Tibial nerve (tissue), 4 donors: ENCODE measurements at regions not wholly inside any gene's neighbourhood (a gene's known extent, or its start where the extent isn't known, plus 50 kb on each side); places are given as distances from the start of the nearest gene placed in this dataset.

Experiments
- DNase-seq, 2 donors: peaks; one replicate each; pipeline ENCODE4 v3.0.0-alpha.2; 2019; ENCODE audit warnings: low spot score in 2 of 2
- H3K27ac ChIP-seq, 4 donors: fragments of 200-600 bp; sonication (generic) in 3 of 4; one replicate each; pipeline ENCODE4 v1.5.1; 2017 to 2019; ENCODE audit warnings: mild to moderate bottlenecking in 1 of 4
- H3K27me3 ChIP-seq, 2 donors: fragments of 200-600 bp; sonication (generic) in 1 of 2; one replicate each; pipeline versions ENCODE4 v1.5.1 to v1.6.0; 2017 to 2019
- H3K36me3 ChIP-seq, 3 donors: fragments of 200-600 bp; sonication (generic); one replicate each; pipeline ENCODE4 v1.5.1; 2018 to 2019
- H3K4me1 ChIP-seq, 4 donors: fragments of 200-600 bp; sonication (generic) in 3 of 4; one replicate each; pipeline ENCODE4 v1.5.1; 2017 to 2019
- H3K4me3 ChIP-seq, 4 donors: fragments of 200-600 bp; sonication (generic) in 3 of 4; one replicate each; pipeline ENCODE4 v1.5.1; 2017 to 2019; ENCODE audit warnings: mild to moderate bottlenecking in 1 of 4, moderate library complexity in 1 of 4
- H3K9me3 ChIP-seq, 4 donors: fragments of 200-600 bp; sonication (generic) in 3 of 4; one replicate each; pipeline ENCODE4 v1.5.1; 2017 to 2019
- CTCF ChIP-seq, 5 experiments: fragments of 200-600 bp in 3 of 5; fragments of 450-650 bp in 2 of 5; sonication (generic) in 3 of 5; IDR thresholded peaks; one replicate each; pipeline ENCODE4 v1.5.1; 2016 to 2019; ENCODE audit warnings: antibody characterized with exemption in 5 of 5, mild to moderate bottlenecking in 3 of 5, moderate library complexity in 2 of 5
- EP300 ChIP-seq, 2 donors: sonication (generic); formaldehyde crosslinking; IDR thresholded peaks; one replicate each; pipeline ENCODE4 v1.6.1; 2017; ENCODE audit warnings: antibody characterized with exemption in 2 of 2, mild to moderate bottlenecking in 1 of 2
- POLR2A ChIP-seq, 2 donors: fragments of 450-650 bp; IDR thresholded peaks; one replicate each; pipeline ENCODE4 v1.6.1; 2017; ENCODE audit warnings: antibody characterized with exemption in 2 of 2, mild to moderate bottlenecking in 2 of 2, moderate library complexity in 2 of 2
- WGBS, 2 donors: methylation state at CpG; one replicate each; pipeline ENCODE4 v1.1.5; 2018; 5-methylcytosine and 5-hydroxymethylcytosine counted together

GRCh38 chr2:105691947-105692390 lies 52.7 kb upstream of the NCK2 start:
- no peak overlapping the region for H3K27ac ChIP-seq
- H3K36me3 ChIP-seq, result no peaks in the 10 kb centered on the region
- TF ChIP-seq EP300 (IDR thresholded peaks at IDR 0.05) (no peak), CTCF (IDR thresholded peaks at IDR 0.05) (no peak), POLR2A (IDR thresholded peaks at IDR 0.05) (no peak)
- peaks cover 0 to 9% (median 0%) of the 10 kb centered on the region in 4 donors for H3K4me1 ChIP-seq
- no peak for DNase-seq
- 59 to 72% methylated on average over 5 of the region's 5 CpGs for WGBS, 2 donors
- H3K27me3 ChIP-seq, result no peaks in the 10 kb centered on the region
- H3K9me3 ChIP-seq, result no peaks in the 10 kb centered on the region
- no peak overlapping the region for H3K4me3 ChIP-seq

- Histone ChIP-seq H3K36me3 (no peaks in the 10 kb centered on the region), H3K27me3 (no peaks in the 10 kb centered on the region), H3K4me3 (no peak overlapping the region), H3K9me3 (no peaks in the 10 kb centered on the region), H3K27ac (no peak overlapping the region), H3K4me1 (peaks cover 0 to 4% (median 0%) of the 10 kb centered on the region in 4 donors)
- no peak for TF ChIP-seq CTCF (IDR thresholded peaks at IDR 0.05)
- TF ChIP-seq EP300 (IDR thresholded peaks at IDR 0.05), result no peak
- TF ChIP-seq POLR2A (IDR thresholded peaks at IDR 0.05), result no peak
- DNase-seq, result no peak
- WGBS, 2 donors, result 94 to 97% methylated on average over 4 of the region's 4 CpGs
These were observed 54.1 kb upstream of the NCK2 start for GRCh38 chr2:105690566-105690965.

GRCh38 chr2:105689484-105689883 lies 55.2 kb upstream of the NCK2 start:
- Histone ChIP-seq H3K4me3 (no peak overlapping the region), H3K36me3 (no peaks in the 10 kb centered on the region), H3K27me3 (no peaks in the 10 kb centered on the region), H3K9me3 (no peaks in the 10 kb centered on the region), H3K4me1 (peaks cover 0 to 4% (median 0%) of the 10 kb centered on the region in 4 donors), H3K27ac (no peak overlapping the region)
- WGBS, 2 donors, result 88 to 93% methylated on average over 7 of the region's 7 CpGs
- DNase-seq, result no peak
- no peak for TF ChIP-seq CTCF (IDR thresholded peaks at IDR 0.05)
- TF ChIP-seq POLR2A (IDR thresholded peaks at IDR 0.05), result no peak
- no peak for TF ChIP-seq EP300 (IDR thresholded peaks at IDR 0.05)

GRCh38 chr2:105688946-105689345 lies 55.8 kb upstream of the NCK2 start:
- no peak for DNase-seq
- H3K36me3 ChIP-seq, result no peaks in the 10 kb centered on the region
- H3K4me3 ChIP-seq, result no peak overlapping the region
- H3K9me3 ChIP-seq, result no peaks in the 10 kb centered on the region
- no peak overlapping the region for H3K27ac ChIP-seq
- 89 to 90% methylated on average over 13 of the region's 13 CpGs for WGBS, 2 donors
- H3K4me1 ChIP-seq, result peaks cover 0 to 4% (median 0%) of the 10 kb centered on the region in 4 donors
- H3K27me3 ChIP-seq, result no peaks in the 10 kb centered on the region
- TF ChIP-seq EP300 (IDR thresholded peaks at IDR 0.05), result no peak
- no peak for TF ChIP-seq POLR2A (IDR thresholded peaks at IDR 0.05)
- TF ChIP-seq CTCF (IDR thresholded peaks at IDR 0.05), result no peak

GRCh38 chr2:105686588-105686987 lies 58.1 kb upstream of the NCK2 start:
- no peak for TF ChIP-seq CTCF (IDR thresholded peaks at IDR 0.05)
- no peak for TF ChIP-seq POLR2A (IDR thresholded peaks at IDR 0.05)
- TF ChIP-seq EP300 (IDR thresholded peaks at IDR 0.05), result no peak
- no peak for DNase-seq
- WGBS, 2 donors, result 70 to 72% methylated on average over 5 of the region's 5 CpGs

More at GRCh38 chr2:105686588-105686987, 58.1 kb upstream of the NCK2 start:
- Histone ChIP-seq H3K4me3 (no peak overlapping the region), H3K27me3 (no peaks in the 10 kb centered on the region), H3K9me3 (no peaks in the 10 kb centered on the region), H3K4me1 (peaks cover 0 to 8% (median 3%) of the 10 kb centered on the region in 4 donors), H3K36me3 (no peaks in the 10 kb centered on the region), H3K27ac (no peak overlapping the region)
